Suprapubic skin (tissue), 3 donors: ENCODE measurements at regions not wholly inside any gene's neighbourhood (a gene's known extent, or its start where the extent isn't known, plus 50 kb on each side); places are given as distances from the start of the nearest gene placed in this dataset.

Source experiments
- EP300 ChIP-seq: sonication (generic); formaldehyde crosslinking; IDR thresholded peaks from one replicate; pipeline ENCODE4 v1.6.1; 2017; ENCODE audit warnings: antibody characterized with exemption
- POLR2A ChIP-seq, 2 donors: fragments of 450-650 bp; IDR thresholded peaks; one replicate each; pipeline ENCODE4 v1.6.1; 2017; ENCODE audit warnings: antibody characterized with exemption in 2 of 2, mild to moderate bottlenecking in 2 of 2, moderate library complexity in 2 of 2
- TF ChIP-seq, protein P1 (sequence below), 2 donors: fragments of 200-600 bp in 1 of 2; fragments of 450-650 bp in 1 of 2; sonication (generic) in 1 of 2; IDR thresholded peaks; one replicate each; pipeline ENCODE4 v1.5.1; 2016 to 2019; ENCODE audit warnings: antibody characterized with exemption in 2 of 2, mild to moderate bottlenecking in 1 of 2, moderate library complexity in 1 of 2

DNA sequence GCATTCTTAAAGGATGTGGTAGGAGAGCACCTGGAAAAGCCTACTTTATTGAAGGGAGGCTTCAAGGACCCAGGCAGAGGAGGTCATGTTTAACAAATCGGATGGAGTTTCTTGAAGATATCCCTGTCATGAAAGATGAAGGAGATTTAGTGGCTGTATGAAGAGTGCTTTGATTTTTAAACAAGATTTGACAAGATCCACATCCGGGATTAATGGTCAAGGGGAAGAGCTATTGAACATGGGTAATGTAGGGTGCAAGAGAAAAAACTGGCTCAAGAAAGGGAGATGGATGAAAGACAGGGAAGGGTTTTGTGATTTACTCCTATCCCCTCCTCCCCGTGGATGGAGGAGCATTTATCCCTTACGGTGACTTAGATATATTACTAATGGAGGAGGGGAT, 113.1 kb upstream of the OSR1 start:
- TF ChIP-seq, protein P1, sequence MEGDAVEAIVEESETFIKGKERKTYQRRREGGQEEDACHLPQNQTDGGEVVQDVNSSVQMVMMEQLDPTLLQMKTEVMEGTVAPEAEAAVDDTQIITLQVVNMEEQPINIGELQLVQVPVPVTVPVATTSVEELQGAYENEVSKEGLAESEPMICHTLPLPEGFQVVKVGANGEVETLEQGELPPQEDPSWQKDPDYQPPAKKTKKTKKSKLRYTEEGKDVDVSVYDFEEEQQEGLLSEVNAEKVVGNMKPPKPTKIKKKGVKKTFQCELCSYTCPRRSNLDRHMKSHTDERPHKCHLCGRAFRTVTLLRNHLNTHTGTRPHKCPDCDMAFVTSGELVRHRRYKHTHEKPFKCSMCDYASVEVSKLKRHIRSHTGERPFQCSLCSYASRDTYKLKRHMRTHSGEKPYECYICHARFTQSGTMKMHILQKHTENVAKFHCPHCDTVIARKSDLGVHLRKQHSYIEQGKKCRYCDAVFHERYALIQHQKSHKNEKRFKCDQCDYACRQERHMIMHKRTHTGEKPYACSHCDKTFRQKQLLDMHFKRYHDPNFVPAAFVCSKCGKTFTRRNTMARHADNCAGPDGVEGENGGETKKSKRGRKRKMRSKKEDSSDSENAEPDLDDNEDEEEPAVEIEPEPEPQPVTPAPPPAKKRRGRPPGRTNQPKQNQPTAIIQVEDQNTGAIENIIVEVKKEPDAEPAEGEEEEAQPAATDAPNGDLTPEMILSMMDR (IDR thresholded peaks at IDR 0.05), result no peak
- TF ChIP-seq EP300 (no peak), POLR2A (IDR thresholded peaks at IDR 0.05) (no peak)
